Body of pancreas (tissue), 4 donors: ENCODE measurements at regions not wholly inside any gene's neighbourhood (a gene's known extent, or its start where the extent isn't known, plus 50 kb on each side); places are given as distances from the start of the nearest gene placed in this dataset.
"Not testable (repeated sequence)": the region's sequence is repeated elsewhere in the genome, so short reads cannot be mapped to it uniquely, and the experiment has no call there.

ENCODE experiments used
- CTCF ChIP-seq, 7 experiments: fragments of 450-650 bp in 4 of 7; fragments of 200-600 bp in 3 of 7; sonication (generic) in 3 of 7; IDR thresholded peaks; one replicate each; pipeline ENCODE4 v1.5.1; 2016 to 2019; ENCODE audit warnings: antibody characterized with exemption in 7 of 7
- POLR2A ChIP-seq, 3 donors: fragments of 450-650 bp; IDR thresholded peaks; one replicate each; pipeline ENCODE4 v1.6.1; 2016; ENCODE audit warnings: antibody characterized with exemption in 3 of 3, mild to moderate bottlenecking in 2 of 3

- TF ChIP-seq CTCF, POLR2A (IDR thresholded peaks at IDR 0.05): not testable (repeated sequence)
These were observed 142.9 kb upstream of the PLGLB2 start for GRCh38 chr2:87604980-87605379.
